PC-3 (cell line): ENCODE measurements at regions not wholly inside any gene's neighbourhood (a gene's known extent, or its start where the extent isn't known, plus 50 kb on each side); places are given as distances from the start of the nearest gene placed in this dataset.

ENCODE experiments used
- EZH2 ChIP-seq: fragments of 300-600 bp; sonication (generic); IDR thresholded peaks from one replicate; pipeline ENCODE4 v1.6.1; 2017; ENCODE audit warnings: antibody characterized with exemption, mild to moderate bottlenecking, low read length; ENCODE audit not compliant: unreplicated experiment
- TF ChIP-seq, protein P1 (sequence below): fragments of 300-600 bp; sonication (generic); conservative IDR thresholded peaks from 2 replicates; pipeline ENCODE4 v1.5.1; 2017; ENCODE audit warnings: antibody characterized with exemption, low read depth, mild to moderate bottlenecking, low read length

DNA sequence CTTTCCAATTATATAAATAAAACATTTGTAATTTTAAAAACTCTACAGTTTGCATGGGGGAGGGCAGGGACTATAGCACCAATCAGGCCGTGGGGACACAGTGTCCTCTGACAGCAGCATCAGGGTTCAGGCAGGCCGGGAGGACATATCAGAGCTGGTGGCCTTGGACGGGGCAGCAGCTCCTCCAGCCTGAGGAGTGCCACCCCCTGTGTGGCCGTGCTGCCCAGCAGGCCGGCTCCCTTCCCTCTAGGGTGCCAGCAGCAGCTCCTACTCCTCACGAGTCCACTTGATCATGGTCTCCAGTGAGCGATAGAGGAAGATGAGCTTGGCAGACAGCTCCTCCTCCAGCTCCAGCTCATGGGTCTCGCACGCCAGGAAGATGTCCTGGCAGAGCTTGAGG lies 144.0 kb upstream of the PHACTR3 start:
- TF ChIP-seq EZH2 = no peak
- TF ChIP-seq, protein P1, sequence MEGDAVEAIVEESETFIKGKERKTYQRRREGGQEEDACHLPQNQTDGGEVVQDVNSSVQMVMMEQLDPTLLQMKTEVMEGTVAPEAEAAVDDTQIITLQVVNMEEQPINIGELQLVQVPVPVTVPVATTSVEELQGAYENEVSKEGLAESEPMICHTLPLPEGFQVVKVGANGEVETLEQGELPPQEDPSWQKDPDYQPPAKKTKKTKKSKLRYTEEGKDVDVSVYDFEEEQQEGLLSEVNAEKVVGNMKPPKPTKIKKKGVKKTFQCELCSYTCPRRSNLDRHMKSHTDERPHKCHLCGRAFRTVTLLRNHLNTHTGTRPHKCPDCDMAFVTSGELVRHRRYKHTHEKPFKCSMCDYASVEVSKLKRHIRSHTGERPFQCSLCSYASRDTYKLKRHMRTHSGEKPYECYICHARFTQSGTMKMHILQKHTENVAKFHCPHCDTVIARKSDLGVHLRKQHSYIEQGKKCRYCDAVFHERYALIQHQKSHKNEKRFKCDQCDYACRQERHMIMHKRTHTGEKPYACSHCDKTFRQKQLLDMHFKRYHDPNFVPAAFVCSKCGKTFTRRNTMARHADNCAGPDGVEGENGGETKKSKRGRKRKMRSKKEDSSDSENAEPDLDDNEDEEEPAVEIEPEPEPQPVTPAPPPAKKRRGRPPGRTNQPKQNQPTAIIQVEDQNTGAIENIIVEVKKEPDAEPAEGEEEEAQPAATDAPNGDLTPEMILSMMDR = no peak
